GM13976 (cell line): ENCODE measurements at regions not wholly inside any gene's neighbourhood (a gene's known extent, or its start where the extent isn't known, plus 50 kb on each side); places are given as distances from the start of the nearest gene placed in this dataset.

Experiments
- DNase-seq: peaks from one replicate; pipeline ENCODE4 v3.0.0; 2012; ENCODE audit warnings: low spot score
- CTCF ChIP-seq: IDR thresholded peaks from 2 replicates; pipeline ENCODE4 v1.5.1; 2012; ENCODE audit warnings: borderline replicate concordance, mild to moderate bottlenecking; ENCODE audit not compliant: insufficient read depth; ENCODE audit errors: extremely low read depth, missing control alignments, control extremely low read depth
- in situ Hi-C: fragments of 300-500 bp; cut with MboI; formaldehyde crosslinking; loops from one replicate; pipeline ENCODE4 v1.12.0; 2022; ENCODE audit warnings: low sequenced_read_pairs, mixed read lengths, inconsistent platforms; ENCODE audit not compliant: unreplicated experiment

DNA sequence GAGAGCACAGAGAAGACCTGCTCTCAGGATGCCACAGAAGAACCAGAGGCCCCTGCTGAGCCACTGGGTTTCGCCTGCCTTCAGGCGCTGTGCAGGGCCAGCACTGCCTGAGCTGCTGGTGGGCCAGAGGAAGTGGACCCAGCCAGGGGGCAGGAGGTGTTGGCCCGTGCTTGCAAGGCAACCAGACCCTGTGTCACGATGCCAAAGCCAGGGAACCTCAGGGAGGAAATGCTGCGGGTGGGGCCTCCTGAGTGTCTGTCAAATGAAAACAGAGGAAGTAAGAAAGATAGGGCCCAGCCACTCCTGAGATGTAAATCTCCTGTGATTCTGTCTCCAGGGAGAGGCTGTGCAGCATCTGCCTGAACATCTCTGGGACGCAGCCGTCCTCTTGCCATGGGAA, 58.1 kb upstream of the ADORA2B start:
- in situ Hi-C loops: no loop called here
- TF ChIP-seq CTCF: no peak
- no peak for DNase-seq

GRCh38 chr17:15888436-15888835, 56.5 kb upstream of the ADORA2B start:
- TF ChIP-seq CTCF: no peak
- in situ Hi-C loops: no loop called here
- DNase-seq: no peak

GRCh38 chr17:15890279-15890892, 54.5 kb upstream of the ADORA2B start:
- in situ Hi-C loops: no loop called here
- TF ChIP-seq CTCF: no peak
- DNase-seq: no peak

- no peak for DNase-seq
- TF ChIP-seq CTCF: no peak
- in situ Hi-C loops: no loop called here
Observed at GRCh38 chr17:15891318-15891717, 53.6 kb upstream of the ADORA2B start.

GRCh38 chr17:15892244-15892643, 52.7 kb upstream of the ADORA2B start:
- no peak for TF ChIP-seq CTCF
- in situ Hi-C loops: no loop called here
- no peak for DNase-seq

GRCh38 chr17:15892731-15893657, 51.9 kb upstream of the ADORA2B start:
- no peak for TF ChIP-seq CTCF
- DNase-seq: no peak
- in situ Hi-C loops: no loop called here
